ENCODE measurements at regions not wholly inside any gene's neighbourhood (a gene's known extent, or its start where the extent isn't known, plus 50 kb on each side); places are given as distances from the start of the nearest gene placed in this dataset.

- TF ChIP-seq CUX1 (CRISPR knock-in tag; IDR thresholded peaks at IDR 0.05) (no peak), ZBED1 (IDR thresholded peaks at IDR 0.05) (no peak)
These were observed 277.5 kb upstream of the ADAMTS5 start (continued) for GRCh38 chr21:27244352-27244751.

GRCh38 chr21:27240839-27241238 is 274.0 kb upstream of the ADAMTS5 start:
- no TSS peak for BruUV-seq (replicated peaks)
- CTCF ChIA-PET (ENCODE audit: low intra/inter-chr PET ratio), result no interaction called here
- in situ Hi-C loops (cut with MboI), result no loop called here
- TF ChIP-seq NKRF (IDR thresholded peaks at IDR 0.05; ENCODE audit: borderline replicate concordance), result no peak
- no peak for TF ChIP-seq ZSCAN32 (CRISPR knock-in tag; IDR thresholded peaks at IDR 0.05)
- TF ChIP-seq XRCC5 (IDR thresholded peaks at IDR 0.05; ENCODE audit: low read depth, low read length), result no peak
- TF ChIP-seq MAFG (tag; conservative IDR thresholded peaks at IDR 0.05), result no peak
- no peak for TF ChIP-seq MXD1 (CRISPR knock-in tag; IDR thresholded peaks at IDR 0.05; ENCODE audit: borderline replicate concordance, poor library complexity, severe bottlenecking)
- no peak for TF ChIP-seq NELFE (IDR thresholded peaks at IDR 0.05; ENCODE audit: insufficient read depth, insufficient read length)
- no peak for TF ChIP-seq KLF13 (tag; IDR thresholded peaks at IDR 0.05; ENCODE audit: borderline replicate concordance, low read depth)
- no peak for TF ChIP-seq ARHGAP35 (IDR thresholded peaks at IDR 0.05; ENCODE audit: partially characterized antibody)
- no peak for TF ChIP-seq KDM2B (CRISPR knock-in tag; IDR thresholded peaks at IDR 0.05)
- TF ChIP-seq ZNF512 (tag; IDR thresholded peaks at IDR 0.05), result no peak
- no peak for TF ChIP-seq ZNF551 (CRISPR knock-in tag; IDR thresholded peaks at IDR 0.05)

More at GRCh38 chr21:27240839-27241238, 274.0 kb upstream of the ADAMTS5 start:
- H3K4me2 ChIP-seq (ENCODE audit: insufficient read depth, low read length), result no peak overlapping the region
- no peak for DNase-seq (ENCODE audit: extremely low read depth in 1 of 4, low spot score in 3 of 4)
- H3K9me3 ChIP-seq (replicated peaks; ENCODE audit: control insufficient read depth, insufficient read depth, low read depth, low read length), result no peaks in the 10 kb centered on the region
- H3K4me3 ChIP-seq, result no peak overlapping the region
- no peak overlapping the region for H3K9ac ChIP-seq (ENCODE audit: insufficient read depth in 1 of 2, low read depth in 2 of 2, low read length in 2 of 2)
- H3K27ac ChIP-seq (ENCODE audit: extremely low read depth, low read depth, low read length), result no peak overlapping the region
- H2AFZ ChIP-seq (ENCODE audit: low read depth, low read length), result no peak overlapping the region
- no peaks in the 10 kb centered on the region for H3K36me3 ChIP-seq (ENCODE audit: control insufficient read depth, insufficient read depth, low read length)
- FAIRE-seq, result no peak
- POLR2A ChIA-PET, result no interaction called here
- no peaks in the 10 kb centered on the region for H4K20me1 ChIP-seq (replicated peaks; ENCODE audit: control insufficient read depth, insufficient read depth, low read length)
- ATAC-seq, result no peak
- intact Hi-C loops (cut with micrococcal nuclease), result no loop called here
- H3K4me1 ChIP-seq (replicated peaks in 1 of 2; ENCODE audit: control insufficient read depth in 2 of 2, insufficient read depth in 2 of 2, low read length in 2 of 2), result no peaks in the 10 kb centered on the region
- no peaks in the 10 kb centered on the region for H3K27me3 ChIP-seq (ENCODE audit: control insufficient read depth in 2 of 2, insufficient read depth in 2 of 2, low read length in 2 of 2)
- 0% methylated on average over 2 of the region's 2 CpGs for WGBS (ENCODE audit: insufficient coverage, low coverage, missing lambda C conversion rate)
- no peaks in the 10 kb centered on the region for H3K79me2 ChIP-seq (ENCODE audit: control insufficient read depth, insufficient read depth, low read length)
- H3K9me1 ChIP-seq (ENCODE audit: control insufficient read depth, insufficient read depth, low read length), result no peaks in the 10 kb centered on the region
